Activated CD8-positive, alpha-beta T cell treated with anti-CD3 and anti-CD28 coated beads for 36 hours (primary cell): ENCODE measurements at regions not wholly inside any gene's neighbourhood (a gene's known extent, or its start where the extent isn't known, plus 50 kb on each side); places are given as distances from the start of the nearest gene placed in this dataset.

Source experiments
- ATAC-seq: fragments of 200-7000 bp; cut with Tn5 transposase; one replicate; pipeline ENCODE4 v1.10.0; 2021; ENCODE audit warnings: mild to moderate bottlenecking, moderate library complexity
- CTCF ChIA-PET: fragments of 350-600 bp; sonication (Branson Sonifier 250); formaldehyde crosslinking; loops from one replicate; lab custom pipeline; 2021; ENCODE audit warnings: antibody characterized with exemption; lab: Charles Lee
- POLR2A ChIA-PET: fragments of 350-600 bp; sonication (Branson Sonifier 250); formaldehyde crosslinking; loops from one replicate; lab custom pipeline; 2021; ENCODE audit warnings: antibody characterized with exemption; lab: Charles Lee
- DNase-seq: peaks from one replicate; pipeline ENCODE4 v3.0.0-alpha.2; 2020
- H3K27ac Mint-ChIP-seq: one replicate; pipeline ENCODE4 v1.8.0; 2021; ENCODE audit warnings: mild to moderate bottlenecking, mixed read lengths
- H3K27me3 Mint-ChIP-seq: one replicate; pipeline ENCODE4 v1.8.0; 2021; ENCODE audit warnings: mixed read lengths
- H3K36me3 Mint-ChIP-seq: one replicate; pipeline ENCODE4 v1.8.0; 2021; ENCODE audit warnings: low read depth, mixed read lengths
- H3K4me1 Mint-ChIP-seq: one replicate; pipeline ENCODE4 v1.8.0; 2021; ENCODE audit warnings: low read depth, mixed read lengths
- H3K4me3 Mint-ChIP-seq: one replicate; pipeline ENCODE4 v1.8.0; 2021; ENCODE audit warnings: mild to moderate bottlenecking, moderate library complexity, mixed read lengths
- H3K9me3 Mint-ChIP-seq: one replicate; pipeline ENCODE4 v1.8.0; 2021; ENCODE audit warnings: mixed read lengths
- intact Hi-C: fragments of 100-400 bp; cut with micrococcal nuclease; formaldehyde crosslinking; loops from one replicate; pipeline ENCODE4 v1.10.0; 2022
- TF ChIP-seq, protein P1 (sequence below): fragments of 200-600 bp; IDR thresholded peaks from one replicate; pipeline ENCODE4 v1.8.0; 2022; ENCODE audit warnings: antibody characterized with exemption, mild to moderate bottlenecking

GRCh38 chr3:132262305-132262704 is 54.9 kb upstream of the ACP3 start:
- Mint-ChIP-seq H3K9me3 (no peaks in the 10 kb centered on the region), H3K4me3 (no peak overlapping the region), H3K36me3 (no peaks in the 10 kb centered on the region), H3K27ac (no peak overlapping the region), H3K4me1 (no peaks in the 10 kb centered on the region), H3K27me3 (peaks cover 8% of the 10 kb centered on the region)
- POLR2A ChIA-PET, result no interaction called here
- no peak for ATAC-seq
- TF ChIP-seq, protein P1, sequence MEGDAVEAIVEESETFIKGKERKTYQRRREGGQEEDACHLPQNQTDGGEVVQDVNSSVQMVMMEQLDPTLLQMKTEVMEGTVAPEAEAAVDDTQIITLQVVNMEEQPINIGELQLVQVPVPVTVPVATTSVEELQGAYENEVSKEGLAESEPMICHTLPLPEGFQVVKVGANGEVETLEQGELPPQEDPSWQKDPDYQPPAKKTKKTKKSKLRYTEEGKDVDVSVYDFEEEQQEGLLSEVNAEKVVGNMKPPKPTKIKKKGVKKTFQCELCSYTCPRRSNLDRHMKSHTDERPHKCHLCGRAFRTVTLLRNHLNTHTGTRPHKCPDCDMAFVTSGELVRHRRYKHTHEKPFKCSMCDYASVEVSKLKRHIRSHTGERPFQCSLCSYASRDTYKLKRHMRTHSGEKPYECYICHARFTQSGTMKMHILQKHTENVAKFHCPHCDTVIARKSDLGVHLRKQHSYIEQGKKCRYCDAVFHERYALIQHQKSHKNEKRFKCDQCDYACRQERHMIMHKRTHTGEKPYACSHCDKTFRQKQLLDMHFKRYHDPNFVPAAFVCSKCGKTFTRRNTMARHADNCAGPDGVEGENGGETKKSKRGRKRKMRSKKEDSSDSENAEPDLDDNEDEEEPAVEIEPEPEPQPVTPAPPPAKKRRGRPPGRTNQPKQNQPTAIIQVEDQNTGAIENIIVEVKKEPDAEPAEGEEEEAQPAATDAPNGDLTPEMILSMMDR, result no peak
- DNase-seq, result no peak
- CTCF ChIA-PET, result no interaction called here
- intact Hi-C loops, result no loop called here

- ChIA-PET CTCF (no interaction called here), POLR2A (no interaction called here)
- no peak for DNase-seq
- Mint-ChIP-seq H3K9me3 (no peaks in the 10 kb centered on the region), H3K36me3 (no peaks in the 10 kb centered on the region), H3K27me3 (peaks cover 8% of the 10 kb centered on the region), H3K4me1 (no peaks in the 10 kb centered on the region), H3K27ac (no peak overlapping the region), H3K4me3 (no peak overlapping the region)
- intact Hi-C loops, result no loop called here
- ATAC-seq, result no peak
- TF ChIP-seq, protein P1, result no peak
Observed at GRCh38 chr3:132262956-132263355, 54.3 kb upstream of the ACP3 start.

DNA sequence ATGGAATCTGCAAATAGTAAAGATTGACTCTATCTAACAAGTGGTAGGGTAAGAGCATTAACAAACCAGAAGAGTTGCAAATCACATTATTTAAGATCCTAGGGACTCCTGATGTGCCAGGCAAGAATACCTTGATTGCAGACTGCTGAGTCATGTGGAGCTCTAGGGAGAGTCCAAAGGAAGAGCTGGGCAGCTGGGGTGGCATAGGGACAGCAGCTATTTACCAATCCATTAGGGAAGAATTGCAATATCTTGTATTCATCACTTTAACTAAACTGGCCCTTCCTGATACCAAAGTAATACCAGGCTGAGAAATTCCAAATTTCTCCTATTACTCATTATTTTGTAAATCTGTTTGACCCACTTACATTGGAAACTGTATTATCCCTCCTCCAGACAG is 52.2 kb upstream of the ACP3 start:
- CTCF ChIA-PET, result interaction anchor here (1.3 kb wide), 1 partner anchor 78 kb away, joined by 4 read pairs; no protein-coding TSS in a partner anchor
- intact Hi-C loops, result no loop called here
- no peak for DNase-seq
- no peak overlapping the region for H3K27ac Mint-ChIP-seq
- H3K4me1 Mint-ChIP-seq, result no peaks in the 10 kb centered on the region
- H3K9me3 Mint-ChIP-seq, result no peaks in the 10 kb centered on the region
- H3K4me3 Mint-ChIP-seq, result no peak overlapping the region
- POLR2A ChIA-PET, result no interaction called here
- no peaks in the 10 kb centered on the region for H3K36me3 Mint-ChIP-seq
- TF ChIP-seq, protein P1, result no peak
- no peak for ATAC-seq
- peaks cover 7% of the 10 kb centered on the region for H3K27me3 Mint-ChIP-seq

GRCh38 chr3:132265488-132265887 is 51.7 kb upstream of the ACP3 start:
- no peaks in the 10 kb centered on the region for H3K36me3 Mint-ChIP-seq
- POLR2A ChIA-PET, result no interaction called here
- no peak overlapping the region for H3K4me3 Mint-ChIP-seq
- ATAC-seq (no peak), DNase-seq (no peak)
- CTCF ChIA-PET, result interaction anchor here (1.3 kb wide), 1 partner anchor 78 kb away, joined by 4 read pairs; no protein-coding TSS in a partner anchor
- intact Hi-C loops, result no loop called here
- H3K27me3 Mint-ChIP-seq, result peaks cover 7% of the 10 kb centered on the region
- H3K4me1 Mint-ChIP-seq, result no peaks in the 10 kb centered on the region
- TF ChIP-seq, protein P1, result no peak
- H3K9me3 Mint-ChIP-seq, result no peaks in the 10 kb centered on the region
- no peak overlapping the region for H3K27ac Mint-ChIP-seq

GRCh38 chr3:132267391-132267993 is 49.7 kb upstream of the ACP3 start:
- DNase-seq (no peak), ATAC-seq (no peak)
- intact Hi-C loops, result no loop called here
- TF ChIP-seq, protein P1, result no peak
- Mint-ChIP-seq H3K27ac (no peak overlapping the region), H3K4me1 (no peaks in the 10 kb centered on the region), H3K27me3 (peaks cover 7% of the 10 kb centered on the region), H3K9me3 (no peaks in the 10 kb centered on the region), H3K36me3 (no peaks in the 10 kb centered on the region), H3K4me3 (no peak overlapping the region)
- ChIA-PET POLR2A (no interaction called here), CTCF (no interaction called here)
